ENCODE measurements at regions not wholly inside any gene's neighbourhood (a gene's known extent, or its start where the extent isn't known, plus 50 kb on each side); places are given as distances from the start of the nearest gene placed in this dataset.

- no peak overlapping the region for H3K27ac ChIP-seq (ENCODE audit: low read depth, low read length)
- Mint-ChIP-seq H3K27ac (no peak overlapping the region), H3K36me3 (ENCODE audit: low read depth) (no peaks in the 10 kb centered on the region), H3K4me1 (no peaks in the 10 kb centered on the region), H3K27me3 (ENCODE audit: insufficient read depth) (no peaks in the 10 kb centered on the region), H3K4me3 (no peak overlapping the region), H3K9me3 (no peaks in the 10 kb centered on the region)
- no peaks in the 10 kb centered on the region for H3K36me3 ChIP-seq (ENCODE audit: control insufficient read depth, insufficient read depth, low read length)
- H3K27me3 ChIP-seq (ENCODE audit: control insufficient read depth, insufficient read depth, low read length, poor library complexity, severe bottlenecking) = no peaks in the 10 kb centered on the region
- DNase-seq = no peak
- H3K9me3 ChIP-seq (ENCODE audit: control insufficient read depth, low read length) = no peaks in the 10 kb centered on the region
- no peaks in the 10 kb centered on the region for H3K4me1 ChIP-seq (ENCODE audit: control insufficient read depth, insufficient read depth, low read length)
- no peak overlapping the region for H3K9ac ChIP-seq (ENCODE audit: extremely low read depth, low read length, poor library complexity, severe bottlenecking)
- no peak for TF ChIP-seq CTCF (conservative IDR thresholded peaks at IDR 0.05)
- H3K4me3 ChIP-seq (ENCODE audit: low read length) = no peak overlapping the region
These were observed 99.0 kb upstream of the MAGI2 start for GRCh38 chr7:79552463-79552862.

GRCh38 chr7:79548727-79549126, 95.3 kb upstream of the MAGI2 start:
- WGBS, 2 experiments (ENCODE audit: insufficient coverage in 1 of 2, insufficient read length in 1 of 2) = 57 to 72% methylated on average over 2 to 3 of the region's 3 CpGs
- peak; percentile 35 for TF ChIP-seq CTCF (conservative IDR thresholded peaks at IDR 0.05)
- H3K36me3 Mint-ChIP-seq (ENCODE audit: low read depth) = no peaks in the 10 kb centered on the region
- no peak overlapping the region for H3K9ac ChIP-seq (ENCODE audit: extremely low read depth, low read length, poor library complexity, severe bottlenecking)
- no peaks in the 10 kb centered on the region for H3K4me1 ChIP-seq (ENCODE audit: control insufficient read depth, insufficient read depth, low read length)
- no peaks in the 10 kb centered on the region for H3K27me3 Mint-ChIP-seq (ENCODE audit: insufficient read depth)
- no peaks in the 10 kb centered on the region for H3K36me3 ChIP-seq (ENCODE audit: control insufficient read depth, insufficient read depth, low read length)
- H3K27ac ChIP-seq (ENCODE audit: low read depth, low read length) = no peak overlapping the region
- no peaks in the 10 kb centered on the region for H3K9me3 Mint-ChIP-seq
- H3K9me3 ChIP-seq (ENCODE audit: control insufficient read depth, low read length) = no peaks in the 10 kb centered on the region
- H3K27ac Mint-ChIP-seq = no peak overlapping the region
- H3K27me3 ChIP-seq (ENCODE audit: control insufficient read depth, insufficient read depth, low read length, poor library complexity, severe bottlenecking) = no peaks in the 10 kb centered on the region
- no peak overlapping the region for H3K4me3 ChIP-seq (ENCODE audit: low read length)
- H3K4me3 Mint-ChIP-seq = no peak overlapping the region
- DNase-seq = peak; percentile 52
- H3K4me1 Mint-ChIP-seq = no peaks in the 10 kb centered on the region

GRCh38 chr7:79547132-79547531, 93.7 kb upstream of the MAGI2 start:
- no peak overlapping the region for H3K9ac ChIP-seq (ENCODE audit: extremely low read depth, low read length, poor library complexity, severe bottlenecking)
- TF ChIP-seq CTCF (conservative IDR thresholded peaks at IDR 0.05) = no peak
- no peaks in the 10 kb centered on the region for H3K36me3 ChIP-seq (ENCODE audit: control insufficient read depth, insufficient read depth, low read length)
- WGBS, 2 experiments (ENCODE audit: insufficient coverage in 1 of 2, insufficient read length in 1 of 2) = 94 to 100% methylated on average over 1 to 2 of the region's 2 CpGs
- H3K9me3 ChIP-seq (ENCODE audit: control insufficient read depth, low read length) = no peaks in the 10 kb centered on the region
- no peak overlapping the region for H3K4me3 ChIP-seq (ENCODE audit: low read length)
- H3K4me1 ChIP-seq (ENCODE audit: control insufficient read depth, insufficient read depth, low read length) = no peaks in the 10 kb centered on the region
- no peaks in the 10 kb centered on the region for H3K9me3 Mint-ChIP-seq
- DNase-seq = no peak
- H3K4me3 Mint-ChIP-seq = no peak overlapping the region
- no peaks in the 10 kb centered on the region for H3K4me1 Mint-ChIP-seq
- no peaks in the 10 kb centered on the region for H3K36me3 Mint-ChIP-seq (ENCODE audit: low read depth)
- no peaks in the 10 kb centered on the region for H3K27me3 Mint-ChIP-seq (ENCODE audit: insufficient read depth)
- H3K27me3 ChIP-seq (ENCODE audit: control insufficient read depth, insufficient read depth, low read length, poor library complexity, severe bottlenecking) = no peaks in the 10 kb centered on the region
- H3K27ac ChIP-seq (ENCODE audit: low read depth, low read length) = no peak overlapping the region
- no peak overlapping the region for H3K27ac Mint-ChIP-seq

All from endodermal cell (in vitro differentiated cells).